OCI-LY3 (cell line): ENCODE measurements at regions not wholly inside any gene's neighbourhood (a gene's known extent, or its start where the extent isn't known, plus 50 kb on each side); places are given as distances from the start of the nearest gene placed in this dataset.

ENCODE experiments used
- H2AFZ ChIP-seq: fragments of 200-600, 300-600 bp; shearing (Covaris generic); 2 replicates; pipeline ENCODE4 v1.6.0; 2014; ENCODE audit warnings: antibody characterized with exemption, low read depth, low read length
- H3K27ac ChIP-seq: fragments of 200-600, 300-600 bp; sonication (generic); 2 replicates; pipeline ENCODE4 v1.5.1; 2014; ENCODE audit warnings: mild to moderate bottlenecking, low read length, moderate library complexity, mixed read lengths
- H3K27me3 ChIP-seq: fragments of 200-600, 300-600 bp; sonication (generic); 2 replicates; pipeline ENCODE4 v1.6.1; 2014; ENCODE audit warnings: low read depth, low read length, mixed read lengths
- H3K36me3 ChIP-seq: fragments of 200-600, 300-600 bp; sonication (generic); replicated peaks from 2 replicates; pipeline ENCODE3; 2014; ENCODE audit warnings: low read depth, low read length, mixed read lengths
- H3K4me1 ChIP-seq: fragments of 300-600, 200-600 bp; sonication (generic); 2 replicates; pipeline ENCODE4 v1.6.1; 2014; ENCODE audit warnings: low read length, mixed read lengths
- H3K4me2 ChIP-seq: fragments of 200-600, 300-600 bp; sonication (generic); 2 replicates; pipeline ENCODE4 v1.6.1; 2014; ENCODE audit warnings: low read length, mixed read lengths
- H3K4me3 ChIP-seq: fragments of 300-600, 200-600 bp; sonication (generic); 2 replicates; pipeline ENCODE4 v1.5.1; 2014; ENCODE audit warnings: antibody characterized with exemption, mild to moderate bottlenecking, low read length, moderate library complexity
- H3K79me2 ChIP-seq: fragments of 300-600, 200-600 bp; shearing (Covaris generic); 2 replicates; pipeline ENCODE4 v1.6.1; 2014; ENCODE audit warnings: mild to moderate bottlenecking, low read length, mixed read lengths
- H3K9ac ChIP-seq: fragments of 300-600, 200-600 bp; shearing (Covaris generic); 2 replicates; pipeline ENCODE4 v1.6.0; 2014; ENCODE audit warnings: mild to moderate bottlenecking, low read length, moderate library complexity
- H3K9me3 ChIP-seq: fragments of 200-600, 300-600 bp; shearing (Covaris generic); 2 replicates; pipeline ENCODE4 v1.6.1; 2014; ENCODE audit warnings: low read length, mixed read lengths; ENCODE audit not compliant: insufficient read depth
- H4K20me1 ChIP-seq: fragments of 200-600, 300-600 bp; sonication (generic); 2 replicates; pipeline ENCODE4 v1.6.1; 2016; ENCODE audit warnings: low read length, mixed read lengths; ENCODE audit not compliant: insufficient read depth
- CTCF ChIP-seq: fragments of 200-600, 300-600 bp; sonication (generic); IDR thresholded peaks from 2 replicates; pipeline ENCODE4 v1.5.1; 2014; ENCODE audit warnings: antibody characterized with exemption, low read length, low read depth
- EZH2phosphoT487 ChIP-seq: fragments of 200-600 bp; shearing (Covaris generic); IDR thresholded peaks from 2 replicates; pipeline ENCODE4 v1.6.1; 2018; ENCODE audit warnings: antibody characterized with exemption, mixed run types, low read depth

DNA sequence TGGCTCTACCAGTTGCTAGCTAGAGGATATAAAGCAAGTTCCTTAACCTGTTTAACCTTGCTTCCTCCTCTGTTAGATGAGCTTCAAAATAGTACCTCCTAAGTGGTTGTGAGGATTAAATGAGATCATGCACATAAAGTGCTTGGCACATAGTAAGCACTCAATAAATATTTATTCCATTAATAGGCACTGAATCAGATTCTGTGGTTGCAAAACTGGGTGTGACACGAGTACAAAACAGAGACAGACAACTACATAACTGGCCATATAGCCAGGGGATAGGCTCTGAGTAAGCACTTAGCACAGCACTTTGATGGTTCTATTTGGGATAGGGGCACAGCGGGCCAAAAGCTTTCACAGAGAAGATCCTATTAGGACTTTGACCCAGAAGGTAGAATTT is 150.3 kb downstream of the RELL1 start:
- Histone ChIP-seq H2AFZ (no peak overlapping the region), H3K79me2 (no peaks in the 10 kb centered on the region), H4K20me1 (no peaks in the 10 kb centered on the region), H3K9ac (no peak overlapping the region), H3K4me1 (no peaks in the 10 kb centered on the region), H3K27ac (no peak overlapping the region), H3K36me3 (no peaks in the 10 kb centered on the region), H3K4me3 (no peak overlapping the region), H3K4me2 (no peak overlapping the region), H3K9me3 (no peaks in the 10 kb centered on the region), H3K27me3 (no peaks in the 10 kb centered on the region)
- no peak for TF ChIP-seq CTCF
- no peak for TF ChIP-seq EZH2phosphoT487

GRCh38 chr4:37533286-37534033 is 152.7 kb downstream of the RELL1 start:
- no peaks in the 10 kb centered on the region for H3K9me3 ChIP-seq
- H4K20me1 ChIP-seq = no peaks in the 10 kb centered on the region
- no peak overlapping the region for H3K4me2 ChIP-seq

GRCh38 chr4:37531151-37531550 is 155.0 kb downstream of the RELL1 start:
- Histone ChIP-seq H3K27ac (no peak overlapping the region), H3K4me1 (no peaks in the 10 kb centered on the region), H3K27me3 (no peaks in the 10 kb centered on the region), H3K4me3 (no peak overlapping the region), H3K79me2 (no peaks in the 10 kb centered on the region), H2AFZ (no peak overlapping the region), H3K9ac (no peak overlapping the region), H4K20me1 (no peaks in the 10 kb centered on the region), H3K36me3 (no peaks in the 10 kb centered on the region), H3K4me2 (no peak overlapping the region), H3K9me3 (no peaks in the 10 kb centered on the region)
- TF ChIP-seq CTCF (no peak), EZH2phosphoT487 (no peak)

More at GRCh38 chr4:37533286-37534033, 152.7 kb downstream of the RELL1 start:
- no peak for TF ChIP-seq EZH2phosphoT487
- no peak for TF ChIP-seq CTCF
- Histone ChIP-seq H3K27ac (no peak overlapping the region), H3K4me3 (no peak overlapping the region), H3K4me1 (no peaks in the 10 kb centered on the region), H3K9ac (no peak overlapping the region), H2AFZ (no peak overlapping the region), H3K79me2 (no peaks in the 10 kb centered on the region), H3K27me3 (no peaks in the 10 kb centered on the region), H3K36me3 (no peaks in the 10 kb centered on the region)

DNA sequence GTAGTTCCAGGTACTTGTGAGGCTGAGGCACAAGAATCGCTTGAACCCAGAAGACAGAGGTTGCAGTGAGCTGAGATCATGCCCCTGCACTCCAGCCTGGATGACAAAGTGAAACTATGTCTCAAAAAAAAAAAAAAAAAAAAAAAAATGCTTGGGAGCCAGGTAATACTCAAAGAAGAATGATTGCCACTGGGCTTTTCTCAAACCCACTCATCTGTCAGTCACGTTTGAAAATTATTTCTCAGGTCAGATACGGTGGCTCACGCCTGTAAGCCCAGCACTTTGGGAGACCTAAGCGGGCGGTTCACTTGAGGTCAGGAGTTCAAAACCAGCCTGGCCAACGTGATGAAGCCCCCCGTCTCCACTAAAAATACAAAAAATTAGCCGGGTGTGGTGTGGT is 155.7 kb downstream of the RELL1 start:
- Histone ChIP-seq H3K9me3 (no peaks in the 10 kb centered on the region), H3K4me1 (no peaks in the 10 kb centered on the region), H2AFZ (no peak overlapping the region), H3K36me3 (no peaks in the 10 kb centered on the region), H3K4me3 (no peak overlapping the region), H3K9ac (no peak overlapping the region), H3K27me3 (no peaks in the 10 kb centered on the region), H3K79me2 (no peaks in the 10 kb centered on the region), H3K4me2 (no peak overlapping the region), H4K20me1 (no peaks in the 10 kb centered on the region), H3K27ac (no peak overlapping the region)
- no peak for TF ChIP-seq EZH2phosphoT487
- no peak for TF ChIP-seq CTCF
